OCI-LY3 (cell line): ENCODE measurements at regions not wholly inside any gene's neighbourhood (a gene's known extent, or its start where the extent isn't known, plus 50 kb on each side); places are given as distances from the start of the nearest gene placed in this dataset.

ENCODE experiments used
- H2AFZ ChIP-seq: fragments of 200-600, 300-600 bp; shearing (Covaris generic); 2 replicates; pipeline ENCODE4 v1.6.0; 2014; ENCODE audit warnings: antibody characterized with exemption, low read depth, low read length
- H3K27ac ChIP-seq: fragments of 200-600, 300-600 bp; sonication (generic); 2 replicates; pipeline ENCODE4 v1.5.1; 2014; ENCODE audit warnings: mild to moderate bottlenecking, low read length, moderate library complexity, mixed read lengths
- H3K27me3 ChIP-seq: fragments of 200-600, 300-600 bp; sonication (generic); 2 replicates; pipeline ENCODE4 v1.6.1; 2014; ENCODE audit warnings: low read depth, low read length, mixed read lengths
- H3K36me3 ChIP-seq: fragments of 200-600, 300-600 bp; sonication (generic); replicated peaks from 2 replicates; pipeline ENCODE3; 2014; ENCODE audit warnings: low read depth, low read length, mixed read lengths
- H3K4me1 ChIP-seq: fragments of 300-600, 200-600 bp; sonication (generic); 2 replicates; pipeline ENCODE4 v1.6.1; 2014; ENCODE audit warnings: low read length, mixed read lengths
- H3K4me2 ChIP-seq: fragments of 200-600, 300-600 bp; sonication (generic); 2 replicates; pipeline ENCODE4 v1.6.1; 2014; ENCODE audit warnings: low read length, mixed read lengths
- H3K4me3 ChIP-seq: fragments of 300-600, 200-600 bp; sonication (generic); 2 replicates; pipeline ENCODE4 v1.5.1; 2014; ENCODE audit warnings: antibody characterized with exemption, mild to moderate bottlenecking, low read length, moderate library complexity
- H3K79me2 ChIP-seq: fragments of 300-600, 200-600 bp; shearing (Covaris generic); 2 replicates; pipeline ENCODE4 v1.6.1; 2014; ENCODE audit warnings: mild to moderate bottlenecking, low read length, mixed read lengths
- H3K9ac ChIP-seq: fragments of 300-600, 200-600 bp; shearing (Covaris generic); 2 replicates; pipeline ENCODE4 v1.6.0; 2014; ENCODE audit warnings: mild to moderate bottlenecking, low read length, moderate library complexity
- H3K9me3 ChIP-seq: fragments of 200-600, 300-600 bp; shearing (Covaris generic); 2 replicates; pipeline ENCODE4 v1.6.1; 2014; ENCODE audit warnings: low read length, mixed read lengths; ENCODE audit not compliant: insufficient read depth
- H4K20me1 ChIP-seq: fragments of 200-600, 300-600 bp; sonication (generic); 2 replicates; pipeline ENCODE4 v1.6.1; 2016; ENCODE audit warnings: low read length, mixed read lengths; ENCODE audit not compliant: insufficient read depth
- CTCF ChIP-seq: fragments of 200-600, 300-600 bp; sonication (generic); IDR thresholded peaks from 2 replicates; pipeline ENCODE4 v1.5.1; 2014; ENCODE audit warnings: antibody characterized with exemption, low read length, low read depth
- EZH2phosphoT487 ChIP-seq: fragments of 200-600 bp; shearing (Covaris generic); IDR thresholded peaks from 2 replicates; pipeline ENCODE4 v1.6.1; 2018; ENCODE audit warnings: antibody characterized with exemption, mixed run types, low read depth

GRCh38 chr2:186308347-186308746 lies 177.7 kb upstream of the ZC3H15 start:
- no peak for TF ChIP-seq CTCF
- Histone ChIP-seq H3K9me3 (no peaks in the 10 kb centered on the region), H3K4me2 (no peak overlapping the region), H3K4me3 (no peak overlapping the region), H3K36me3 (no peaks in the 10 kb centered on the region), H2AFZ (no peak overlapping the region), H4K20me1 (no peaks in the 10 kb centered on the region), H3K27ac (no peak overlapping the region), H3K27me3 (no peaks in the 10 kb centered on the region), H3K4me1 (no peaks in the 10 kb centered on the region), H3K79me2 (no peaks in the 10 kb centered on the region), H3K9ac (no peak overlapping the region)

- H4K20me1 ChIP-seq: no peaks in the 10 kb centered on the region
- H3K79me2 ChIP-seq: no peaks in the 10 kb centered on the region
Measured at GRCh38 chr2:186309901-186310300, 176.2 kb upstream of the ZC3H15 start.

GRCh38 chr2:186319105-186319504 lies 167.0 kb upstream of the ZC3H15 start:
- Histone ChIP-seq H3K27ac (no peak overlapping the region), H4K20me1 (no peaks in the 10 kb centered on the region), H3K4me3 (no peak overlapping the region), H3K36me3 (no peaks in the 10 kb centered on the region), H3K4me2 (no peak overlapping the region), H3K9me3 (no peaks in the 10 kb centered on the region), H3K79me2 (no peaks in the 10 kb centered on the region), H3K27me3 (no peaks in the 10 kb centered on the region), H3K4me1 (no peaks in the 10 kb centered on the region), H2AFZ (no peak overlapping the region), H3K9ac (no peak overlapping the region)
- no peak for TF ChIP-seq CTCF
- no peak for TF ChIP-seq EZH2phosphoT487

More at GRCh38 chr2:186309901-186310300, 176.2 kb upstream of the ZC3H15 start:
- Histone ChIP-seq H2AFZ (no peak overlapping the region), H3K9ac (no peak overlapping the region), H3K4me2 (no peak overlapping the region), H3K9me3 (no peaks in the 10 kb centered on the region), H3K27me3 (no peaks in the 10 kb centered on the region), H3K4me1 (no peaks in the 10 kb centered on the region), H3K27ac (no peak overlapping the region), H3K4me3 (no peak overlapping the region), H3K36me3 (no peaks in the 10 kb centered on the region)
- TF ChIP-seq EZH2phosphoT487 (no peak), CTCF (no peak)

- H3K4me1 ChIP-seq: no peaks in the 10 kb centered on the region
- no peak overlapping the region for H3K4me2 ChIP-seq
- H3K4me3 ChIP-seq: no peak overlapping the region
- H3K36me3 ChIP-seq: no peaks in the 10 kb centered on the region
- no peak overlapping the region for H3K9ac ChIP-seq
- no peaks in the 10 kb centered on the region for H4K20me1 ChIP-seq
- H2AFZ ChIP-seq: no peak overlapping the region
- no peak for TF ChIP-seq CTCF
- no peak for TF ChIP-seq EZH2phosphoT487
- H3K79me2 ChIP-seq: no peaks in the 10 kb centered on the region
- no peaks in the 10 kb centered on the region for H3K9me3 ChIP-seq
- H3K27ac ChIP-seq: no peak overlapping the region
- H3K27me3 ChIP-seq: no peaks in the 10 kb centered on the region
Measured at GRCh38 chr2:186325827-186326535, 160.1 kb upstream of the ZC3H15 start.
